ENCODE measurements at regions not wholly inside any gene's neighbourhood (a gene's known extent, or its start where the extent isn't known, plus 50 kb on each side); places are given as distances from the start of the nearest gene placed in this dataset.

GRCh38 chr17:83175822-83176622, 96.6 kb downstream of the METRNL start:
- H3K36me3 ChIP-seq (replicated peaks; ENCODE audit: low read depth, low read length), result no peaks in the 10 kb centered on the region
- no peaks in the 10 kb centered on the region for H3K9me3 ChIP-seq (ENCODE audit: insufficient read depth, low read length)
- H3K27ac ChIP-seq (ENCODE audit: low read length), result no peak overlapping the region
- H3K4me3 ChIP-seq (ENCODE audit: low read length), result no peak overlapping the region
- 0 out of 2 replicates have a peak, but pooled peaks cover under 1% of the 10 kb centered on the region for H3K27me3 ChIP-seq (ENCODE audit: low read depth, low read length)
- no peak for TF ChIP-seq EZH2phosphoT487 (IDR thresholded peaks at IDR 0.05; ENCODE audit: low read depth)
- no peak for TF ChIP-seq CTCF (IDR thresholded peaks at IDR 0.05; ENCODE audit: low read depth, low read length)
- no peaks in the 10 kb centered on the region for H4K20me1 ChIP-seq (ENCODE audit: insufficient read depth, low read length)
- H3K4me1 ChIP-seq (ENCODE audit: low read length), result no peaks in the 10 kb centered on the region
- H3K9ac ChIP-seq (ENCODE audit: low read length), result no peak overlapping the region
- no peaks in the 10 kb centered on the region for H3K79me2 ChIP-seq (ENCODE audit: low read length)
- H3K4me2 ChIP-seq (ENCODE audit: low read length), result no peak overlapping the region
- no peak overlapping the region for H2AFZ ChIP-seq (ENCODE audit: low read depth, low read length)

- H3K27ac ChIP-seq (ENCODE audit: low read length), result no peak overlapping the region
- no peaks in the 10 kb centered on the region for H4K20me1 ChIP-seq (ENCODE audit: insufficient read depth, low read length)
- no peaks in the 10 kb centered on the region for H3K27me3 ChIP-seq (ENCODE audit: low read depth, low read length)
- H3K79me2 ChIP-seq (ENCODE audit: low read length), result no peaks in the 10 kb centered on the region
- H2AFZ ChIP-seq (ENCODE audit: low read depth, low read length), result no peak overlapping the region
- no peaks in the 10 kb centered on the region for H3K36me3 ChIP-seq (replicated peaks; ENCODE audit: low read depth, low read length)
- no peak overlapping the region for H3K9ac ChIP-seq (ENCODE audit: low read length)
- no peak overlapping the region for H3K4me2 ChIP-seq (ENCODE audit: low read length)
- H3K9me3 ChIP-seq (ENCODE audit: insufficient read depth, low read length), result no peaks in the 10 kb centered on the region
- H3K4me3 ChIP-seq (ENCODE audit: low read length), result no peak overlapping the region
- TF ChIP-seq CTCF (IDR thresholded peaks at IDR 0.05; ENCODE audit: low read depth, low read length) (no peak), EZH2phosphoT487 (IDR thresholded peaks at IDR 0.05; ENCODE audit: low read depth) (no peak)
- H3K4me1 ChIP-seq (ENCODE audit: low read length), result no peaks in the 10 kb centered on the region
Measured at GRCh38 chr17:83176623-83177583, 97.5 kb downstream of the METRNL start.

GRCh38 chr17:83177611-83178532, 98.5 kb downstream of the METRNL start:
- Histone ChIP-seq H3K9me3 (ENCODE audit: insufficient read depth, low read length) (no peaks in the 10 kb centered on the region), H3K27me3 (ENCODE audit: low read depth, low read length) (no peaks in the 10 kb centered on the region), H3K4me3 (ENCODE audit: low read length) (no peak overlapping the region), H3K36me3 (replicated peaks; ENCODE audit: low read depth, low read length) (no peaks in the 10 kb centered on the region), H3K79me2 (ENCODE audit: low read length) (no peaks in the 10 kb centered on the region), H3K27ac (ENCODE audit: low read length) (no peak overlapping the region), H4K20me1 (ENCODE audit: insufficient read depth, low read length) (no peaks in the 10 kb centered on the region), H3K4me1 (ENCODE audit: low read length) (no peaks in the 10 kb centered on the region), H3K4me2 (ENCODE audit: low read length) (no peak overlapping the region), H2AFZ (ENCODE audit: low read depth, low read length) (no peak overlapping the region), H3K9ac (ENCODE audit: low read length) (no peak overlapping the region)
- no peak for TF ChIP-seq EZH2phosphoT487 (IDR thresholded peaks at IDR 0.05; ENCODE audit: low read depth)

GRCh38 chr17:83178533-83179304, 99.3 kb downstream of the METRNL start:
- no peaks in the 10 kb centered on the region for H4K20me1 ChIP-seq (ENCODE audit: insufficient read depth, low read length)
- no peak for TF ChIP-seq EZH2phosphoT487 (IDR thresholded peaks at IDR 0.05; ENCODE audit: low read depth)
- TF ChIP-seq CTCF (IDR thresholded peaks at IDR 0.05; ENCODE audit: low read depth, low read length), result no peak
- no peaks in the 10 kb centered on the region for H3K9me3 ChIP-seq (ENCODE audit: insufficient read depth, low read length)
- H3K27me3 ChIP-seq (ENCODE audit: low read depth, low read length), result 0 out of 2 replicates have a peak, but pooled peaks cover 2% of the 10 kb centered on the region
- no peaks in the 10 kb centered on the region for H3K36me3 ChIP-seq (replicated peaks; ENCODE audit: low read depth, low read length)
- no peaks in the 10 kb centered on the region for H3K79me2 ChIP-seq (ENCODE audit: low read length)
- no peak overlapping the region for H2AFZ ChIP-seq (ENCODE audit: low read depth, low read length)
- no peak overlapping the region for H3K27ac ChIP-seq (ENCODE audit: low read length)
- H3K4me1 ChIP-seq (ENCODE audit: low read length), result no peaks in the 10 kb centered on the region
- no peak overlapping the region for H3K4me2 ChIP-seq (ENCODE audit: low read length)
- H3K9ac ChIP-seq (ENCODE audit: low read length), result no peak overlapping the region
- H3K4me3 ChIP-seq (ENCODE audit: low read length), result no peak overlapping the region

Data from OCI-LY3 (cell line).